ENCODE measurements at regions not wholly inside any gene's neighbourhood (a gene's known extent, or its start where the extent isn't known, plus 50 kb on each side); places are given as distances from the start of the nearest gene placed in this dataset.

DNA sequence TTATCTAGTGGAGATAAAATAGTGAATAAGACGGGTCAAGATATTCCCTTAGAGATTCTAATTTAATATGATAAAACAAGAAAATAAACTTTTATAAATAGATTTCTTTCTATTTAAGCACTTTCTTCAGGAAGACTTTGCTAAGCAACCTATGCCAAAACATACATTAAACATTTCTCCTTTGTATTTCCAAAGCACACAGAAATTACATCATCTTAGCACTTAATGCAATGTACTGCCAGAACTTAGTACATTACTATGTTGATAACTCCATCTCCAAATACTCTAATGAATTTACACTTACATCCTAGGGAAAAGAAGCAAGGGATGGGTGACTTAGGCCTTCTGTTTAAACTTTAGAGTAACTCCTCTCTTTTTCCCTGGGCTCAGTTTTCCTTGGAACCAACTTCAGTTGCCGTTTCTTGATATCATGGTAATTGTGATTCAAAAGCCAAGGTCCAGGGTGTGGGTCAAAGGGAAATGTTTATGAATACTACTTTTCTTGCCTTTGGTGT is 322.6 kb upstream of the PCDH20 start:
- H3K9ac ChIP-seq (ENCODE audit: low read length), result no peak overlapping the region
- no peak for DNase-seq (ENCODE audit: low read depth, low spot score)
- no peaks in the 10 kb centered on the region for H3K36me3 ChIP-seq (ENCODE audit: control insufficient read depth in 1 of 2, insufficient read depth in 2 of 2, low read length in 2 of 2)
- intact Hi-C loops (cut with micrococcal nuclease), result no loop called here
- H3K9me3 ChIP-seq (ENCODE audit: control insufficient read depth in 1 of 2, insufficient read depth in 1 of 2, low read depth in 1 of 2, low read length in 2 of 2), result peaks cover 0 to 3% of the 10 kb centered on the region in 2 experiments; a peak in 2 of 4 replicates
- RAD21 ChIA-PET (ENCODE audit: low non-redundant PET in 1 of 2, low total read pairs in 2 of 2, uncharacterized antibody in 2 of 2, unreplicated experiment in 2 of 2), result no interaction called here
- H3K4me3 ChIP-seq (replicated peaks in 1 of 2; ENCODE audit: low read depth in 1 of 2, low read length in 2 of 2), result no peak overlapping the region
- no peaks in the 10 kb centered on the region for H4K20me1 ChIP-seq (ENCODE audit: insufficient read depth)
- H3K27me3 ChIP-seq (ENCODE audit: insufficient read depth, low read length), result no peaks in the 10 kb centered on the region
- no peak overlapping the region for H3K27ac ChIP-seq (ENCODE audit: low read depth, low read length)
- TF ChIP-seq JUND (IDR thresholded peaks at IDR 0.05) (no peak), RAD21 (IDR thresholded peaks at IDR 0.05; ENCODE audit: low read depth) (no peak), SIN3A (IDR thresholded peaks at IDR 0.05; ENCODE audit: low read depth) (no peak), CBX3 (IDR thresholded peaks at IDR 0.05; ENCODE audit: low read depth) (no peak), EZH2phosphoT487 (IDR thresholded peaks at IDR 0.05; ENCODE audit: borderline replicate concordance) (no peak), ZNF274 (IDR thresholded peaks at IDR 0.05; ENCODE audit: low read depth, low read length) (no peak), FOSL1 (IDR thresholded peaks at IDR 0.05; ENCODE audit: low read depth) (no peak), CEBPB (IDR thresholded peaks at IDR 0.05; ENCODE audit: low read depth) (no peak), SRF (IDR thresholded peaks at IDR 0.05; ENCODE audit: low read depth) (no peak), SP1 (IDR thresholded peaks at IDR 0.05; ENCODE audit: low read depth) (no peak), ELF1 (IDR thresholded peaks at IDR 0.05; ENCODE audit: borderline replicate concordance, low read depth) (no peak), POLR2A (IDR thresholded peaks at IDR 0.05; ENCODE audit: borderline replicate concordance, extremely low read depth, insufficient read depth, insufficient read length) (no peak)
- TF ChIP-seq, protein P1, sequence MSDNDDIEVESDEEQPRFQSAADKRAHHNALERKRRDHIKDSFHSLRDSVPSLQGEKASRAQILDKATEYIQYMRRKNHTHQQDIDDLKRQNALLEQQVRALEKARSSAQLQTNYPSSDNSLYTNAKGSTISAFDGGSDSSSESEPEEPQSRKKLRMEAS (IDR thresholded peaks at IDR 0.05), result no peak
- no peaks in the 10 kb centered on the region for H3K4me1 ChIP-seq (ENCODE audit: control insufficient read depth in 1 of 2, insufficient read depth in 2 of 2, low read length in 2 of 2)
- CTCF ChIA-PET, result no interaction called here
- POLR2A ChIA-PET, result no interaction called here
- H3K4me2 ChIP-seq (ENCODE audit: low read length), result no peak overlapping the region
- no peak overlapping the region for H2AFZ ChIP-seq (ENCODE audit: low read depth, low read length, poor library complexity, severe bottlenecking)
- H3K79me2 ChIP-seq (ENCODE audit: insufficient read depth, low read length), result no peaks in the 10 kb centered on the region
- H3K9me2 ChIP-seq (ENCODE audit: insufficient read depth), result no peaks in the 10 kb centered on the region
- ATAC-seq, result no peak
- no TSS peak for BruUV-seq (replicated peaks)

GRCh38 chr13:61734683-61735082 is 319.0 kb upstream of the PCDH20 start:
- no peaks in the 10 kb centered on the region for H4K20me1 ChIP-seq (ENCODE audit: insufficient read depth)
- intact Hi-C loops (cut with micrococcal nuclease), result no loop called here
- H3K4me1 ChIP-seq (ENCODE audit: control insufficient read depth in 1 of 2, insufficient read depth in 2 of 2, low read length in 2 of 2), result no peaks in the 10 kb centered on the region
- ChIA-PET CTCF (no interaction called here), RAD21 (ENCODE audit: low non-redundant PET in 1 of 2, low total read pairs in 2 of 2, uncharacterized antibody in 2 of 2, unreplicated experiment in 2 of 2) (no interaction called here), POLR2A (no interaction called here)
- no TSS peak for BruUV-seq (replicated peaks)
- H3K9me3 ChIP-seq (ENCODE audit: control insufficient read depth in 1 of 2, insufficient read depth in 1 of 2, low read depth in 1 of 2, low read length in 2 of 2), result peaks cover 0 to 3% of the 10 kb centered on the region in 2 experiments; a peak in 1 of 4 replicates
- TF ChIP-seq FOSL1 (IDR thresholded peaks at IDR 0.05; ENCODE audit: low read depth), result no peak
- TF ChIP-seq, protein P1 (IDR thresholded peaks at IDR 0.05), result no peak
- no peak for TF ChIP-seq YY1 (IDR thresholded peaks at IDR 0.05; ENCODE audit: extremely low read depth, insufficient replicate concordance, low read depth, low read length)
- no peak for TF ChIP-seq EZH2phosphoT487 (IDR thresholded peaks at IDR 0.05; ENCODE audit: borderline replicate concordance)
- no peak for TF ChIP-seq RAD21 (IDR thresholded peaks at IDR 0.05; ENCODE audit: low read depth)
- no peak for TF ChIP-seq CBX3 (IDR thresholded peaks at IDR 0.05; ENCODE audit: low read depth)
- TF ChIP-seq, protein P2, sequence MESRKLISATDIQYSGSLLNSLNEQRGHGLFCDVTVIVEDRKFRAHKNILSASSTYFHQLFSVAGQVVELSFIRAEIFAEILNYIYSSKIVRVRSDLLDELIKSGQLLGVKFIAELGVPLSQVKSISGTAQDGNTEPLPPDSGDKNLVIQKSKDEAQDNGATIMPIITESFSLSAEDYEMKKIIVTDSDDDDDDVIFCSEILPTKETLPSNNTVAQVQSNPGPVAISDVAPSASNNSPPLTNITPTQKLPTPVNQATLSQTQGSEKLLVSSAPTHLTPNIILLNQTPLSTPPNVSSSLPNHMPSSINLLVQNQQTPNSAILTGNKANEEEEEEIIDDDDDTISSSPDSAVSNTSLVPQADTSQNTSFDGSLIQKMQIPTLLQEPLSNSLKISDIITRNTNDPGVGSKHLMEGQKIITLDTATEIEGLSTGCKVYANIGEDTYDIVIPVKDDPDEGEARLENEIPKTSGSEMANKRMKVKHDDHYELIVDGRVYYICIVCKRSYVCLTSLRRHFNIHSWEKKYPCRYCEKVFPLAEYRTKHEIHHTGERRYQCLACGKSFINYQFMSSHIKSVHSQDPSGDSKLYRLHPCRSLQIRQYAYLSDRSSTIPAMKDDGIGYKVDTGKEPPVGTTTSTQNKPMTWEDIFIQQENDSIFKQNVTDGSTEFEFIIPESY (IDR thresholded peaks at IDR 0.05; ENCODE audit: extremely low read depth, insufficient replicate concordance, low read length), result no peak
- TF ChIP-seq CTCF (IDR thresholded peaks at IDR 0.05 in 2 of 3, conservative IDR thresholded peaks at IDR 0.05 in 1 of 3; ENCODE audit: borderline replicate concordance in 1 of 3, insufficient read depth in 1 of 3, low read depth in 2 of 3, low read length in 2 of 3), result no peak
- no peak for TF ChIP-seq ZNF274 (IDR thresholded peaks at IDR 0.05; ENCODE audit: low read depth, low read length)
- no peak for TF ChIP-seq ELF1 (IDR thresholded peaks at IDR 0.05; ENCODE audit: borderline replicate concordance, low read depth)
- TF ChIP-seq POLR2A (IDR thresholded peaks at IDR 0.05; ENCODE audit: borderline replicate concordance, extremely low read depth, insufficient read depth, insufficient read length), result no peak
- TF ChIP-seq SIN3A (IDR thresholded peaks at IDR 0.05; ENCODE audit: low read depth), result no peak
- no peak for TF ChIP-seq JUND (IDR thresholded peaks at IDR 0.05)
- no peaks in the 10 kb centered on the region for H3K36me3 ChIP-seq (ENCODE audit: control insufficient read depth in 1 of 2, insufficient read depth in 2 of 2, low read length in 2 of 2)
- no peak overlapping the region for H3K27ac ChIP-seq (ENCODE audit: low read depth, low read length)
- H3K4me2 ChIP-seq (ENCODE audit: low read length), result no peak overlapping the region
- no peaks in the 10 kb centered on the region for H3K27me3 ChIP-seq (ENCODE audit: insufficient read depth, low read length)
- no peak overlapping the region for H2AFZ ChIP-seq (ENCODE audit: low read depth, low read length, poor library complexity, severe bottlenecking)
- no peaks in the 10 kb centered on the region for H3K9me2 ChIP-seq (ENCODE audit: insufficient read depth)
- no peak for ATAC-seq
- H3K9ac ChIP-seq (ENCODE audit: low read length), result no peak overlapping the region
- no peak overlapping the region for H3K4me3 ChIP-seq (replicated peaks in 1 of 2; ENCODE audit: low read depth in 1 of 2, low read length in 2 of 2)
- DNase-seq (ENCODE audit: low read depth, low spot score), result no peak
- no peaks in the 10 kb centered on the region for H3K79me2 ChIP-seq (ENCODE audit: insufficient read depth, low read length)

Measured in HCT116 (cell line).